RWPE2 (cell line): ENCODE measurements at regions not wholly inside any gene's neighbourhood (a gene's known extent, or its start where the extent isn't known, plus 50 kb on each side); places are given as distances from the start of the nearest gene placed in this dataset.

Experiments
- ATAC-seq: fragments of 200-7000 bp; cut with Tn5 transposase; 3 replicates; pipeline ENCODE4 v1.9.1; 2021; ENCODE audit warnings: low read depth
- DNase-seq: peaks from one replicate; pipeline ENCODE4 v3.0.0-alpha.2; 2020; ENCODE audit warnings: low spot score
- H3K27ac ChIP-seq: fragments of 450-650 bp; 2 replicates; pipeline ENCODE4 v1.5.1; 2017; ENCODE audit warnings: mild to moderate bottlenecking; ENCODE audit not compliant: poor library complexity, severe bottlenecking
- H3K27me3 ChIP-seq: fragments of 250-450 bp; sonication (Bioruptor Pico); 2 replicates; pipeline ENCODE4 v1.5.1; 2021; ENCODE audit warnings: mild to moderate bottlenecking, moderate library complexity; ENCODE audit not compliant: insufficient read depth, poor library complexity, severe bottlenecking
- H3K36me3 ChIP-seq: fragments of 250-450 bp; sonication (Bioruptor Pico); 2 replicates; pipeline ENCODE4 v1.5.1; 2020; ENCODE audit warnings: low read depth, mild to moderate bottlenecking, moderate library complexity
- H3K4me1 ChIP-seq: fragments of 250-450 bp; sonication (Bioruptor Pico); 2 replicates; pipeline ENCODE4 v1.5.1; 2021; ENCODE audit warnings: mild to moderate bottlenecking, moderate library complexity; ENCODE audit not compliant: insufficient read depth, poor library complexity, severe bottlenecking
- H3K4me3 ChIP-seq: fragments of 250-450 bp; sonication (Bioruptor Pico); 2 replicates; pipeline ENCODE4 v1.5.1; 2021; ENCODE audit warnings: mild to moderate bottlenecking, moderate library complexity; ENCODE audit not compliant: severe bottlenecking
- H3K9me3 ChIP-seq: fragments of 250-450 bp; sonication (Bioruptor Pico); 2 replicates; pipeline ENCODE4 v1.5.1; 2021; ENCODE audit warnings: mild to moderate bottlenecking, moderate library complexity; ENCODE audit not compliant: severe bottlenecking
- TF ChIP-seq, protein P1 (sequence below): fragments of 450-650 bp; IDR thresholded peaks from one replicate; pipeline ENCODE4 v1.5.1; 2017; ENCODE audit warnings: mild to moderate bottlenecking, moderate library complexity; ENCODE audit not compliant: poor library complexity, severe bottlenecking

DNA sequence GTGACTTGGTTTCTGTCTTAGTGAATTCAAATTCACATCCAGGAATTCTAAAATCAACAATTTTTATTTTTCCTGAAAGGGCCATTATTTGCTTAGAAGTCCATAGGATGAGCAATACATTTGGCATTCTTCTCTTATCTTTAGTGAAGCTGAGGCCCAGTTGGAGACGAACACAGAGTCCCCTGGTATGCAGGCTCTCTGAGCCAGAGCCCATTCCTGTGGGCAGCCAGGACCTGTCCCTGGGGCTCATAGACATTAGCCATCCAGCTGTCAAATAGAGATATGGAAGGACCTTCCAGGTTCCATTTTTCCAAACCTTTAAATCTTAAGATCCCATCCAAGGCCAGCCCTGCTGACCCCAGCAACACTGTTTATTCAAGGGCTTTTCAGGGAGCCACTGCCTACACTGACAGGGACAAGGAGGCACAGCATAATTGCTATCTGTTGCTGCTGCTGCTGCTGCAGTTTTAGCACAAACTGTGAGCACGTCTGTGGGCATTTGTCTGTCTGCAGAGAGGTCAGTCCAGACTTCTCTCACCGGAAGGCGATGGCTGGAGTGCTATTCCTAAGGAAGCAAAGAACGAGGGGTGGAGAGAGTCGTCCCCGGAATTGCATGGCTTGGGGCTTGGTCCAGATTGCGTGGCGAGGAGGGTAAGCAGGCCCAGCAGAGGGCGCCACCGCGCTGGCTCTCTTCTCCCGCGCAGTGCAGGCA lies 639.0 kb downstream of the CCDC171 start:
- Histone ChIP-seq H3K4me1 (peaks cover 10% of the 10 kb centered on the region), H3K36me3 (no peaks in the 10 kb centered on the region), H3K4me3 (no peak overlapping the region), H3K27ac (peak overlapping the region; percentile 34), H3K9me3 (no peaks in the 10 kb centered on the region), H3K27me3 (no peaks in the 10 kb centered on the region)
- no peak for DNase-seq
- ATAC-seq, result peak; percentile 87
- TF ChIP-seq, protein P1, sequence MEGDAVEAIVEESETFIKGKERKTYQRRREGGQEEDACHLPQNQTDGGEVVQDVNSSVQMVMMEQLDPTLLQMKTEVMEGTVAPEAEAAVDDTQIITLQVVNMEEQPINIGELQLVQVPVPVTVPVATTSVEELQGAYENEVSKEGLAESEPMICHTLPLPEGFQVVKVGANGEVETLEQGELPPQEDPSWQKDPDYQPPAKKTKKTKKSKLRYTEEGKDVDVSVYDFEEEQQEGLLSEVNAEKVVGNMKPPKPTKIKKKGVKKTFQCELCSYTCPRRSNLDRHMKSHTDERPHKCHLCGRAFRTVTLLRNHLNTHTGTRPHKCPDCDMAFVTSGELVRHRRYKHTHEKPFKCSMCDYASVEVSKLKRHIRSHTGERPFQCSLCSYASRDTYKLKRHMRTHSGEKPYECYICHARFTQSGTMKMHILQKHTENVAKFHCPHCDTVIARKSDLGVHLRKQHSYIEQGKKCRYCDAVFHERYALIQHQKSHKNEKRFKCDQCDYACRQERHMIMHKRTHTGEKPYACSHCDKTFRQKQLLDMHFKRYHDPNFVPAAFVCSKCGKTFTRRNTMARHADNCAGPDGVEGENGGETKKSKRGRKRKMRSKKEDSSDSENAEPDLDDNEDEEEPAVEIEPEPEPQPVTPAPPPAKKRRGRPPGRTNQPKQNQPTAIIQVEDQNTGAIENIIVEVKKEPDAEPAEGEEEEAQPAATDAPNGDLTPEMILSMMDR, result peak; percentile 79

DNA sequence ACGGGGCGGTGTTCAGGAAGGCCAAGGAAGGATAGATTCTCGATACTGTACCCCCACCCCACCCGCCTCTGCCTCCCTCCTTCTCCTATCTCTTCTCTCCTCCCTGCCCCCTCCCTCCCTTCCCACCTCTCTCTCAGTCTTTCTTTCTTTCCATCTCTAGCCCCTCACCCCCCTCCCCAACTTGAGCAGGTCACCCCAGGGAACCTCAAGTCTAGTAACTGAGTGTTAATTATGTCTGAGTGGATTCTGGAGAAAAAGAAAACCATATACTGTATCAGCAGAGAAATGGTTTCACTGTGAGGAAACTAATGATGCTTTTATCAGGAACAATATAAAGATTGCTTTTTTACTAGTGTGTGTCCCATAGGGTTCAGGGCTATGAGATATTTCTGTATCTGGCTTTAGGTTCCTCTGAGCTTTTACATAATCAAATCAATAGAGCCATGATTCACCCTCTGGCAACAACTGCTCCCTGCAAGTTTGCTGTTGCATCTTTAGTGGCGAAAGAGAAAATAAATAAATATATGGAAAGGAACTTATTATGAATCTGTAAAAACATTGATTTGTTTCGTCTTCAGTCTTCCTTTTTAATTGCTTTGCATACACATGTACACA lies 639.7 kb downstream of the CCDC171 start:
- H3K4me3 ChIP-seq, result no peak overlapping the region
- TF ChIP-seq, protein P1, result peak; percentile 54
- H3K36me3 ChIP-seq, result no peaks in the 10 kb centered on the region
- no peak for DNase-seq
- no peaks in the 10 kb centered on the region for H3K27me3 ChIP-seq
- H3K4me1 ChIP-seq, result peaks cover 10% of the 10 kb centered on the region
- no peaks in the 10 kb centered on the region for H3K9me3 ChIP-seq
- ATAC-seq, result no peak
- peak overlapping the region; percentile 34 for H3K27ac ChIP-seq

DNA sequence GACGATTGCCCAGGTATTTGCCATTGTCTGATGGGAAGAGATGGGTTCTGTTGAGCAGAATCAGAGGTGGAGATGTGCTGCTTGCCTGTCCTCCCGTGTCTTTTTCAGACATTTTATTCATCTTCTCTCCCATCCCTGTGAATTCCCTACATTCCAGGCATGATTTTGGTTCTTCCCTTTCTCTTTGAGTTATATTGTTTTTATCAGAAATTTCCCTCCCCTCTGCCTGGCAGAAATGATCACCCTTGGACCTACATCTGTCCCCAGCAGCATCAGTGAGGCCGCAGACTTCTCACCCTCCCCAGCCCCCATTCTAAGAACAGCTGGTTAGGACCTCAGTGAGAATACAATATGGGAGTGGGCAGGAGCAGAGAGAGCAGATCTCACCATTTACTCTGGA lies 640.2 kb downstream of the CCDC171 start:
- DNase-seq, result no peak
- Histone ChIP-seq H3K27ac (no peak overlapping the region), H3K36me3 (no peaks in the 10 kb centered on the region), H3K9me3 (no peaks in the 10 kb centered on the region), H3K4me1 (peaks cover 10% of the 10 kb centered on the region), H3K27me3 (no peaks in the 10 kb centered on the region), H3K4me3 (no peak overlapping the region)
- no peak for ATAC-seq
- TF ChIP-seq, protein P1, result no peak

DNA sequence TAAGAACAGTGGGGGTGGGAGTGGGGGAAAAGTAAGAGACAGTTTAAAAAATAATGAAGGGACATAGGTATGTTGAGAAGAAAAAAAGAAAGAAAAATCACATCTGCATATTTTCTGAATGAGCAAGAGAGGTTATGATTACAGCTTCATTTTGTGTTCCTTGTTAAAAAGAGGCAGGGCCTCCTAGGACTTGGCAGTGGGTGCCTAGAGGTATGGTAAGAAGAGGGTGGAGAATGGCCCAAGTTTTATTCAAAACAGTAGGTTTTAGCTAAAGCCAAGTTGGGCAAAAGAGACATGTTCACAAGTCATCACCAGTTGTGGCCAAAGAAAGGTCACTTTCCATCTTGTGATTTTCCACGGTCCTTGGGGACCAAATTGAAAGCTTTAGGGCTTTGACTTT lies 643.4 kb downstream of the CCDC171 start:
- TF ChIP-seq, protein P1, result no peak
- no peaks in the 10 kb centered on the region for H3K36me3 ChIP-seq
- H3K4me3 ChIP-seq, result no peak overlapping the region
- no peaks in the 10 kb centered on the region for H3K27me3 ChIP-seq
- H3K27ac ChIP-seq, result no peak overlapping the region
- no peak for DNase-seq
- no peaks in the 10 kb centered on the region for H3K9me3 ChIP-seq
- no peak for ATAC-seq
- peaks cover 10% of the 10 kb centered on the region for H3K4me1 ChIP-seq
